A549 (cell line): ENCODE measurements at regions not wholly inside any gene's neighbourhood (a gene's known extent, or its start where the extent isn't known, plus 50 kb on each side); places are given as distances from the start of the nearest gene placed in this dataset.
A peak's percentile ranks its signal among the peaks of the same experiment; 100 is the strongest.

Source experiments
- ATAC-seq, 2 experiments: fragments of 200-7000 bp in 1 of 2; fragments of >200 bp in 1 of 2; cut with Nextera tagmentation in 1 of 2; cut with Tn5 transposase in 1 of 2; 3 replicates each; pipeline versions ENCODE4 v1.8.0 to v1.9.1; 2018 to 2020; ENCODE audit warnings: mild to moderate bottlenecking in 1 of 2, moderate library complexity in 1 of 2
- CTCF ChIA-PET: fragments of 300-600 bp; sonication (Branson Sonifier 250); formaldehyde crosslinking; extraction: SDS; loops from one replicate; lab custom pipeline; 2021; ENCODE audit warnings: antibody characterized with exemption, inconsistent platforms; lab: Yijun Ruan, JAX
- POLR2A ChIA-PET: fragments of 350-600 bp; formaldehyde crosslinking; extraction: SDS; loops from one replicate; lab custom pipeline; 2021; ENCODE audit warnings: antibody characterized with exemption, inconsistent platforms; lab: Yijun Ruan, JAX
- DNase-seq, 2 experiments: peaks; one replicate each; pipeline versions ENCODE4 v3.0.0 to v3.0.0-alpha.2; 2011 to 2016; ENCODE audit warnings: low read depth in 1 of 2, low spot score in 1 of 2
- FAIRE-seq: peaks from 2 replicates; lab custom pipeline; 2011; peaks lifted over from hg19 to GRCh38; lab: Jason Lieb, UNC
- H3K27ac ChIP-seq, 2 experiments: fragments of >200 bp; sonication (Bioruptor Twin); formaldehyde crosslinking; 3 replicates each; pipeline ENCODE4 v1.5.1; 2016 to 2017
- H3K4me1 ChIP-seq: fragments of >200 bp; sonication (Bioruptor Twin); formaldehyde crosslinking; 3 replicates; pipeline ENCODE4 v1.6.1; 2016
- H3K4me2 ChIP-seq: fragments of >200 bp; sonication (Bioruptor Twin); formaldehyde crosslinking; 3 replicates; pipeline ENCODE4 v1.6.1; 2016
- H3K4me3 ChIP-seq: fragments of >200 bp; sonication (Bioruptor Twin); formaldehyde crosslinking; 3 replicates; pipeline ENCODE4 v1.5.1; 2016
- H3K9me3 ChIP-seq: fragments of >200 bp; sonication (Bioruptor Twin); formaldehyde crosslinking; 3 replicates; pipeline ENCODE4 v1.6.1; 2016
- ATOH8 ChIP-seq: fragments of 250-450 bp; sonication (Bioruptor Pico); IDR thresholded peaks from 2 replicates; pipeline ENCODE4 v1.5.0; 2020; ENCODE audit warnings: low read depth, mild to moderate bottlenecking, moderate library complexity
- BHLHE40 ChIP-seq: IDR thresholded peaks from 2 replicates; pipeline ENCODE4 v1.6.1; 2012; ENCODE audit warnings: low read depth, low read length, inconsistent platforms
- CBX8 ChIP-seq: fragments of 200-600 bp; sonication (generic); IDR thresholded peaks from 2 replicates; pipeline ENCODE4 v1.6.1; 2016
- CEBPB ChIP-seq, 2 experiments: fragments of >200 bp in 1 of 2; sonication (Bioruptor Twin) in 1 of 2; formaldehyde crosslinking in 1 of 2; IDR thresholded peaks; 2 replicates each; pipeline ENCODE4 v1.6.1; 2012 to 2016
- CHD4 ChIP-seq: fragments of 200-600 bp; sonication (generic); IDR thresholded peaks from 2 replicates; pipeline ENCODE4 v1.6.1; 2016; ENCODE audit warnings: antibody characterized with exemption, mild to moderate bottlenecking, borderline replicate concordance
- E2F6 ChIP-seq: IDR thresholded peaks from 2 replicates; pipeline ENCODE4 v1.6.1; 2012; ENCODE audit warnings: low read depth, borderline replicate concordance
- EHMT2 ChIP-seq: fragments of 200-600 bp; sonication (generic); IDR thresholded peaks from 2 replicates; pipeline ENCODE4 v1.6.1; 2016; ENCODE audit warnings: antibody characterized with exemption, low read depth, mild to moderate bottlenecking, moderate library complexity
- ELK1 ChIP-seq: fragments of 150-350 bp; IDR thresholded peaks from 2 replicates; pipeline ENCODE4 v1.6.1; 2014; ENCODE audit warnings: low read depth, mild to moderate bottlenecking, low read length
- EP300 ChIP-seq, 2 experiments: fragments of >200 bp; sonication (Bioruptor Twin); formaldehyde crosslinking; IDR thresholded peaks; 2 replicates in 1 of 2; 3 replicates in 1 of 2; pipeline ENCODE4 v1.6.1; 2016 to 2017
- FOSB ChIP-seq: fragments of 250-450 bp; sonication (Bioruptor Pico); IDR thresholded peaks from 2 replicates; pipeline ENCODE4 v1.5.0; 2020; ENCODE audit warnings: mild to moderate bottlenecking, moderate library complexity
- FOXS1 ChIP-seq: fragments of 250-450 bp; sonication (Bioruptor Pico); IDR thresholded peaks from 2 replicates; pipeline ENCODE4 v1.5.0; 2020; ENCODE audit warnings: mild to moderate bottlenecking, moderate library complexity
- HDAC2 ChIP-seq: fragments of 200-600 bp; sonication (generic); IDR thresholded peaks from 2 replicates; pipeline ENCODE4 v1.6.1; 2016
- HES2 ChIP-seq: fragments of >200 bp; sonication (Bioruptor Twin); formaldehyde crosslinking; IDR thresholded peaks from 2 replicates; pipeline ENCODE4 v1.6.1; 2016
- HMGXB4 ChIP-seq: fragments of 250-450 bp; sonication (Bioruptor Pico); IDR thresholded peaks from 2 replicates; pipeline ENCODE4 v1.5.0; 2021; ENCODE audit warnings: mild to moderate bottlenecking, moderate library complexity, borderline replicate concordance
- HOXA7 ChIP-seq: fragments of 250-450 bp; sonication (Bioruptor Pico); IDR thresholded peaks from 2 replicates; pipeline ENCODE4 v1.5.0; 2020; ENCODE audit warnings: mild to moderate bottlenecking, moderate library complexity
- JUN ChIP-seq, 2 experiments: fragments of >200 bp; sonication (Bioruptor Twin); formaldehyde crosslinking; IDR thresholded peaks; 2 replicates in 1 of 2; 3 replicates in 1 of 2; pipeline ENCODE4 v1.6.1; 2016 to 2017
- KDM1A ChIP-seq: fragments of 200-600 bp; sonication (generic); IDR thresholded peaks from 2 replicates; pipeline ENCODE4 v1.6.1; 2016; ENCODE audit warnings: low read depth, mild to moderate bottlenecking
- MAX ChIP-seq: IDR thresholded peaks from 2 replicates; pipeline ENCODE4 v1.6.1; 2012
- NFE2L2 ChIP-seq: fragments of 150-350 bp; conservative IDR thresholded peaks from 2 replicates; pipeline ENCODE4 v1.6.1; 2014; ENCODE audit warnings: low read length
- NR3C1 ChIP-seq: fragments of >200 bp; sonication (Bioruptor Twin); formaldehyde crosslinking; IDR thresholded peaks from 3 replicates; pipeline ENCODE4 v1.6.1; 2017
- RAD21 ChIP-seq, 2 experiments: fragments of >200 bp in 1 of 2; sonication (Bioruptor Twin) in 1 of 2; formaldehyde crosslinking in 1 of 2; IDR thresholded peaks in 1 of 2; conservative IDR thresholded peaks in 1 of 2; 2 replicates in 1 of 2; 3 replicates in 1 of 2; pipeline ENCODE4 v1.6.1; 2012 to 2018; ENCODE audit warnings: inconsistent platforms in 1 of 2
- RFX5 ChIP-seq: fragments of 450-650 bp; IDR thresholded peaks from 2 replicates; pipeline ENCODE4 v1.7.1; 2014; ENCODE audit warnings: antibody characterized with exemption, mild to moderate bottlenecking, moderate library complexity
- SREBF2 ChIP-seq: fragments of 450-650 bp; IDR thresholded peaks from 2 replicates; pipeline ENCODE4 v1.6.1; 2014; ENCODE audit warnings: mild to moderate bottlenecking, moderate library complexity
- TP53 ChIP-seq: fragments of 250-450 bp; sonication (Bioruptor Pico); IDR thresholded peaks from 2 replicates; pipeline ENCODE4 v1.5.0; 2021; ENCODE audit warnings: mild to moderate bottlenecking, moderate library complexity
- USF2 ChIP-seq: fragments of 450-650 bp; IDR thresholded peaks from 2 replicates; pipeline ENCODE4 v1.6.1; 2014; ENCODE audit warnings: antibody characterized with exemption
- ZFP36 ChIP-seq: fragments of 450-650 bp; IDR thresholded peaks from 2 replicates; pipeline ENCODE4 v1.6.1; 2014; ENCODE audit warnings: borderline replicate concordance; ENCODE audit not compliant: partially characterized antibody
- WGBS: methylation state at CpG from one replicate; pipeline ENCODE4 v1.1.6; 2017; ENCODE audit errors: missing lambda C conversion rate; 5-methylcytosine and 5-hydroxymethylcytosine counted together

GRCh38 chr4:53709693-53710092, 118.4 kb upstream of the LNX1 start:
- FAIRE-seq (no peak), ATAC-seq (no peak)
- Histone ChIP-seq H3K4me1 (peaks cover 8% of the 10 kb centered on the region; the same call in 1 of the 3 replicates), H3K4me3 (no peak overlapping the region), H3K4me2 (no peak overlapping the region), H3K27ac (no peak overlapping the region), H3K9me3 (no peaks in the 10 kb centered on the region)
- 86% methylated on average over 1 of the region's 1 CpG for WGBS
- CTCF ChIA-PET, result no interaction called here
- TF ChIP-seq FOSB, result no peak
- TF ChIP-seq ELK1, result no peak
- no peak for TF ChIP-seq KDM1A
- TF ChIP-seq HOXA7 (CRISPR knock-in tag), result no peak
- no peak for TF ChIP-seq CBX8
- no peak for TF ChIP-seq JUN (IDR thresholded peaks at IDR 0.05)
- TF ChIP-seq EP300 (IDR thresholded peaks at IDR 0.05), result no peak
- no peak for TF ChIP-seq CHD4
- TF ChIP-seq RAD21 (conservative IDR thresholded peaks at IDR 0.05 in 1 of 2, IDR thresholded peaks at IDR 0.05 in 1 of 2), result no peak
- TF ChIP-seq ZFP36, result no peak
- TF ChIP-seq ATOH8 (CRISPR knock-in tag), result no peak
- TF ChIP-seq BHLHE40, result no peak
- no peak for TF ChIP-seq SREBF2
- no peak for TF ChIP-seq FOXS1 (CRISPR knock-in tag)
- TF ChIP-seq TP53, result no peak
- TF ChIP-seq, all 56 proteins: peak for 0
- POLR2A ChIA-PET, result no interaction called here
- no peak for DNase-seq

- FAIRE-seq (no peak), DNase-seq (peak in 1 of 2 experiments; percentile 5), ATAC-seq (no peak)
- 100% methylated on average over 2 of the region's 2 CpGs for WGBS
- ChIA-PET POLR2A (no interaction called here), CTCF (interaction anchor here (0.8 to 2.6 kb wide), 9 partner anchors 8 to 692 kb away, joined by 3 to 23 read pairs (median 4); no protein-coding TSS in a partner anchor)
- no peak for TF ChIP-seq USF2
- TF ChIP-seq HES2, result no peak
- no peak for TF ChIP-seq EHMT2
- TF ChIP-seq NR3C1, result no peak
- no peak for TF ChIP-seq HDAC2
- no peak for TF ChIP-seq NFE2L2
- TF ChIP-seq HMGXB4 (CRISPR knock-in tag), result no peak
- TF ChIP-seq RFX5, result no peak
- TF ChIP-seq MAX, result no peak
- no peak for TF ChIP-seq CEBPB (IDR thresholded peaks at IDR 0.05)
- no peak for TF ChIP-seq E2F6
- Histone ChIP-seq H3K27ac (no peak overlapping the region), H3K4me2 (no peak overlapping the region), H3K9me3 (no peaks in the 10 kb centered on the region), H3K4me3 (no peak overlapping the region), H3K4me1 (peaks cover 20% of the 10 kb centered on the region)
Measured at GRCh38 chr4:53707491-53707890, 116.2 kb upstream of the LNX1 start.
